HFFc6 (cell line): ENCODE measurements at regions not wholly inside any gene's neighbourhood (a gene's known extent, or its start where the extent isn't known, plus 50 kb on each side); places are given as distances from the start of the nearest gene placed in this dataset.

ENCODE experiments used
- DNase-seq: peaks from one replicate; pipeline ENCODE4 v3.0.0-alpha.2; 2018
- H3K27ac Mint-ChIP-seq: 2 replicates; pipeline ENCODE4 v1.8.0; 2020; ENCODE audit warnings: mild to moderate bottlenecking, mixed read lengths
- H3K27me3 Mint-ChIP-seq: 2 replicates; pipeline ENCODE4 v1.8.0; 2021; ENCODE audit warnings: mild to moderate bottlenecking, moderate library complexity, mixed read lengths; ENCODE audit not compliant: insufficient read depth
- H3K36me3 Mint-ChIP-seq: 2 replicates; pipeline ENCODE4 v1.8.0; 2021; ENCODE audit warnings: low read depth, mixed read lengths
- H3K4me1 Mint-ChIP-seq: 2 replicates; pipeline ENCODE4 v1.8.0; 2020; ENCODE audit warnings: low read depth, mixed read lengths
- H3K4me3 Mint-ChIP-seq: 2 replicates; pipeline ENCODE4 v1.8.0; 2020; ENCODE audit warnings: mild to moderate bottlenecking, moderate library complexity, mixed read lengths
- H3K9me3 Mint-ChIP-seq: 2 replicates; pipeline ENCODE4 v1.8.0; 2020; ENCODE audit warnings: mild to moderate bottlenecking, mixed read lengths
- TF ChIP-seq, protein P1 (sequence below): fragments of 200-600 bp; sonication (generic); IDR thresholded peaks from 2 replicates; pipeline ENCODE4 v1.5.0; 2021; ENCODE audit warnings: antibody characterized with exemption, mild to moderate bottlenecking

DNA sequence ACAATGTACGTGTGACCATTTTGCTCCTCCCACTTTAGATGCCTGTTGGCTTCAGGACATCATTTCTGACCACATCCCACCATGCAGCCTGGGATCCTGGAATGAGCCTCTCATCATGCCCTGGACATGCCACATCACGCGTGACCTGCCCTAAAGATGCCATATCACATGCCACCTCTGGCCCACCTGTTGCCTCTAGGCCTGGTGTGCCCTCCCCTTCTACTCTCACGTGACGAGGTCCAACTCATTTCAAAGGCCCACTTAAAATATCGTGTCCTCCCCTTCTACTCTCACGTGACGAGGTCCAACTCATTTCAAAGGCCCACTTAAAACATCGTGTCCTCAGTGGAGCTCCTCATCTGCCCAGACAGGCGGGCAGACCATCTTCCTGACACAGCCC is 254.9 kb downstream of the TEX36 start:
- no peaks in the 10 kb centered on the region for H3K9me3 Mint-ChIP-seq
- no peaks in the 10 kb centered on the region for H3K4me1 Mint-ChIP-seq
- no peak overlapping the region for H3K4me3 Mint-ChIP-seq
- H3K27ac Mint-ChIP-seq, result no peak overlapping the region
- peaks cover 11% of the 10 kb centered on the region for H3K27me3 Mint-ChIP-seq
- H3K36me3 Mint-ChIP-seq, result no peaks in the 10 kb centered on the region
- DNase-seq, result no peak
- TF ChIP-seq, protein P1, sequence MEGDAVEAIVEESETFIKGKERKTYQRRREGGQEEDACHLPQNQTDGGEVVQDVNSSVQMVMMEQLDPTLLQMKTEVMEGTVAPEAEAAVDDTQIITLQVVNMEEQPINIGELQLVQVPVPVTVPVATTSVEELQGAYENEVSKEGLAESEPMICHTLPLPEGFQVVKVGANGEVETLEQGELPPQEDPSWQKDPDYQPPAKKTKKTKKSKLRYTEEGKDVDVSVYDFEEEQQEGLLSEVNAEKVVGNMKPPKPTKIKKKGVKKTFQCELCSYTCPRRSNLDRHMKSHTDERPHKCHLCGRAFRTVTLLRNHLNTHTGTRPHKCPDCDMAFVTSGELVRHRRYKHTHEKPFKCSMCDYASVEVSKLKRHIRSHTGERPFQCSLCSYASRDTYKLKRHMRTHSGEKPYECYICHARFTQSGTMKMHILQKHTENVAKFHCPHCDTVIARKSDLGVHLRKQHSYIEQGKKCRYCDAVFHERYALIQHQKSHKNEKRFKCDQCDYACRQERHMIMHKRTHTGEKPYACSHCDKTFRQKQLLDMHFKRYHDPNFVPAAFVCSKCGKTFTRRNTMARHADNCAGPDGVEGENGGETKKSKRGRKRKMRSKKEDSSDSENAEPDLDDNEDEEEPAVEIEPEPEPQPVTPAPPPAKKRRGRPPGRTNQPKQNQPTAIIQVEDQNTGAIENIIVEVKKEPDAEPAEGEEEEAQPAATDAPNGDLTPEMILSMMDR, result no peak

DNA sequence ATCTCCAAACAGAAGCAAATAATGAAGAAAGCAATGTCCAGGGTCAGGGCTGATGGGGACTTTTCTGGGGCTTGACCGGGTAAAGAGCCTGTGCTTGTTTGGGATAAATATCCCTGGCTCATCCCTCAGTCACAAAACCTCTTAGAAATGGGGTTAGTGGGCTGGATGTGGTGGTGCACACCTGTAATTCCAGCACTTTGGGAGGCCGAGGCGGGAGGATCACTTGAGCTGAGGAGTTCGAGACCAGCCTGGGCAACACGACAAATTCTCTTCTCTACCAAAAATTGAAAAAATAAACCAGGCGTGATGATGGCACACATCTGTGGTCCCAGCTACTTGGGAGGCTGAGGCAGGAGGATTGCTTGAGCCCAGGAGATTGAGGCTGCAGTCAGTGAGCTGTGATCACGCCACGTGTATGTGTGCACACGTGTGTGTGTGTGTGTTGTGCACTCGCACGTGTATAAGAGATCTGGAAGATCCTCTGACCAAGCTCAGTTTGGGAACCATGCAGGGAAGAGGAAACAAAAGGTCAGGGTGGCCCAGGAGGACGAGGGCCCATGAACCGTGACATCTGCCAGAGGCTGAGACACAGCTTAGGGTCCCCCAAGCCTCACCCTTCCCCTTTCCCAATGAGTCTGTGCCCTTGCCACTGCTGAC is 258.6 kb downstream of the TEX36 start:
- Mint-ChIP-seq H3K27me3 (peaks cover 17% of the 10 kb centered on the region), H3K36me3 (no peaks in the 10 kb centered on the region), H3K9me3 (no peaks in the 10 kb centered on the region), H3K4me1 (no peaks in the 10 kb centered on the region), H3K27ac (no peak overlapping the region), H3K4me3 (no peak overlapping the region)
- DNase-seq, result no peak
- TF ChIP-seq, protein P1, result no peak

DNA sequence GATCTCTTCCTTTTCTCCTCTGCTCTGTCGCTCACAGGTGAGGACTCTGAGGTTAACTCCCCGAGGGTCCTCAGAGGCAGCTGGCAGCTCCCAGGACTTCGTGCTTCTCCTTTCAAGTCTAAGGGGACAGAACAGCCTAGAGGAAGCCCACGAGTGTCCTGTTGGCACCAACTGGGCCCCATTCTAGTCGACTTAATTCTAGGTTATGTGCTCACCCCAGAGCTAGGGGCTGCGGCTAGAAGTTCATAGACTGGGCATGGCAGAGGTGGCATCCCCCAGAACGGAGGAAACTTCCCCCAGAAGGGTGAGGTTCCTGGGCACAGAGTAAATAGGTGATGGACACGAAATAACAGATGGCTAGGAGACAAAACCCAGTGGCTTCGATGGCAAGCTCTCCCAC is 259.4 kb downstream of the TEX36 start:
- TF ChIP-seq, protein P1, result no peak
- no peaks in the 10 kb centered on the region for H3K4me1 Mint-ChIP-seq
- no peak for DNase-seq
- no peak overlapping the region for H3K4me3 Mint-ChIP-seq
- H3K27ac Mint-ChIP-seq, result no peak overlapping the region
- 0 out of 2 replicates have a peak, but pooled peaks cover 2% of the 10 kb centered on the region for H3K36me3 Mint-ChIP-seq
- H3K27me3 Mint-ChIP-seq, result peaks cover 18% of the 10 kb centered on the region
- H3K9me3 Mint-ChIP-seq, result no peaks in the 10 kb centered on the region

DNA sequence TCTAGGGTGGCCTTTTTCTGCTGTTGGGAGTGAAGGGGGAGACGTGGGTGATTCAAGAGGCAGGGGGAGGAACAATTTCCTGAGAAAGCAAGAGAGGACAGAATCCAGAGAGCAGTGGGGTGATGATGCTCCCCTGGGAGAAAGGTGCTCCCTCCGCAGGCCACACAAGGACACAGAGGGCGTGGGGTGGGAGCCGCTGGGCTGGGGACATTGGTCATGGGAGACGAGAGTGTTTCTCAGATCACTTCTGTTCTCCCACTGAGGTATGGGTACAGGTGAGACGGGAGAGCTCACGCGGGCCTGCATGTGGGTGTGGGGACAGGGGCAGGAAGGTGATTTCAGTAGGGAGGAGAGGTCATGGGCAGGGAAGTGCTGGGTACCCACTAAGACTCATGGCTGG is 259.5 kb upstream of the CTBP2 start:
- TF ChIP-seq, protein P1, result no peak
- no peak overlapping the region for H3K27ac Mint-ChIP-seq
- H3K4me3 Mint-ChIP-seq, result no peak overlapping the region
- H3K4me1 Mint-ChIP-seq, result no peaks in the 10 kb centered on the region
- peaks cover 18% of the 10 kb centered on the region for H3K27me3 Mint-ChIP-seq
- H3K9me3 Mint-ChIP-seq, result no peaks in the 10 kb centered on the region
- no peak for DNase-seq
- H3K36me3 Mint-ChIP-seq, result 0 out of 2 replicates have a peak, but pooled peaks cover 5% of the 10 kb centered on the region

DNA sequence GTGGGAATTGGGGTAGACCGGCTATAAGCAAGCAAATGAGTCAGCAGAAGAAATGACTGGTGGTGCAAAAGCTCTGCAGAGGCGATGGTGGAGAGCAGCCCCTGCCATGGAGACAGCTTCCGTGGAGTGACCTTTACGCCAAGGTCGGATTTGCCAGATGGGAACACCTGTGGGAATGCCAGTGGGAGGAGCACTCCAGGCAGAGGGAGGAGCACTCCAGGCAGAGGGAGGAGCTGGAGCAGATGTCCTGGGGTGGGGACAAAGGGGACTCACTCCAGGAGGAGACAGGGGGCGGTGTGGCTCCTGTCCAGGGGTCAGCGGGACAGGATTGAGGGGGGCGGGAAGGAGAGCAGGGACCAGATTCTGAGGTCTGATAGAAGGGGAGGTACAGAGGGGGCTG is 258.8 kb upstream of the CTBP2 start:
- peaks cover 18% of the 10 kb centered on the region for H3K27me3 Mint-ChIP-seq
- no peak for DNase-seq
- 0 out of 2 replicates have a peak, but pooled peaks cover 5% of the 10 kb centered on the region for H3K36me3 Mint-ChIP-seq
- no peak overlapping the region for H3K27ac Mint-ChIP-seq
- no peaks in the 10 kb centered on the region for H3K9me3 Mint-ChIP-seq
- no peak overlapping the region for H3K4me3 Mint-ChIP-seq
- TF ChIP-seq, protein P1, result no peak
- H3K4me1 Mint-ChIP-seq, result peaks cover 5% of the 10 kb centered on the region
